ENCODE measurements at regions not wholly inside any gene's neighbourhood (a gene's known extent, or its start where the extent isn't known, plus 50 kb on each side); places are given as distances from the start of the nearest gene placed in this dataset.

DNA sequence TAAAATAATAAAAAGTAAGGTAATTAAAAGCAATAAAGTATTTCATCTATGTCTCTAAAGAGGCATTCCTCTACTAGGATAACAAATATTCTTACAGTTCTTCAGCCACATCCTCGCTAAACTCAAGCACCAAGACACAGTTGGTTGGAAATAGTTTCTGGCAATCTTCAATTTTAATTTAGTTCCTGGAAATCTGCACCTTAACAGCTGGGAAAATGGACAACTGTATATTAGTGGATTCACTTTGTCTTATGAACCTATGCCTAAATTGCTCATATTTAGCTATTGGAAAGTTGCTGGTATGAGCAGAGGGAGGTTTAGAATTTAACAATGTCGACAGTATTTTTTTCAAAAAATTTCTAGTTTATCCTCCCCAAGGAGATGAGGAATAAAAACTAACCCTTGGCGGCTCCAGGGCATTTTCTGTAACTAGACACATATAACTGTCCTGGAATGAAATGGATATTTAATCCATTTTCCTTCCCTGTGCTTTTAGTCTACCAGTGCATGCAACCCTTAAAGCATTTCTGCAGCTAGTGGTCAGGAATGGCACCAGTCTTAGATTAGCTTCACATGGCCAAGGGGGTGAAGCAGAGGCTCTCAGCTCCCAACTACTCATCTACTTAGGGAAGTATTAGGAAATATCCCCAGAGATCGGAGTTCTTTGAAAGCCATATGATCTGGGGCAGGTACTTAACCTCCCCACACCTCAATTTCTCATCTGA is 290.0 kb upstream of the THBS1 start:
- no peak overlapping the region for H3K9ac ChIP-seq (ENCODE audit: low read length)
- Mint-ChIP-seq H3K4me1 (ENCODE audit: low read depth, unreplicated experiment) (peaks cover 27% of the 10 kb centered on the region), H3K9me3 (ENCODE audit: unreplicated experiment) (peaks cover 2% of the 10 kb centered on the region), H3K36me3 (ENCODE audit: low read depth, unreplicated experiment) (no peaks in the 10 kb centered on the region), H3K27me3 (ENCODE audit: low read depth, unreplicated experiment) (no peaks in the 10 kb centered on the region), H3K27ac (ENCODE audit: unreplicated experiment) (no peak overlapping the region), H3K4me3 (ENCODE audit: unreplicated experiment) (no peak overlapping the region)
- FAIRE-seq (no peak), DNase-seq (ENCODE audit: low read depth) (no peak)
- TF ChIP-seq, protein P1, sequence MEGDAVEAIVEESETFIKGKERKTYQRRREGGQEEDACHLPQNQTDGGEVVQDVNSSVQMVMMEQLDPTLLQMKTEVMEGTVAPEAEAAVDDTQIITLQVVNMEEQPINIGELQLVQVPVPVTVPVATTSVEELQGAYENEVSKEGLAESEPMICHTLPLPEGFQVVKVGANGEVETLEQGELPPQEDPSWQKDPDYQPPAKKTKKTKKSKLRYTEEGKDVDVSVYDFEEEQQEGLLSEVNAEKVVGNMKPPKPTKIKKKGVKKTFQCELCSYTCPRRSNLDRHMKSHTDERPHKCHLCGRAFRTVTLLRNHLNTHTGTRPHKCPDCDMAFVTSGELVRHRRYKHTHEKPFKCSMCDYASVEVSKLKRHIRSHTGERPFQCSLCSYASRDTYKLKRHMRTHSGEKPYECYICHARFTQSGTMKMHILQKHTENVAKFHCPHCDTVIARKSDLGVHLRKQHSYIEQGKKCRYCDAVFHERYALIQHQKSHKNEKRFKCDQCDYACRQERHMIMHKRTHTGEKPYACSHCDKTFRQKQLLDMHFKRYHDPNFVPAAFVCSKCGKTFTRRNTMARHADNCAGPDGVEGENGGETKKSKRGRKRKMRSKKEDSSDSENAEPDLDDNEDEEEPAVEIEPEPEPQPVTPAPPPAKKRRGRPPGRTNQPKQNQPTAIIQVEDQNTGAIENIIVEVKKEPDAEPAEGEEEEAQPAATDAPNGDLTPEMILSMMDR (IDR thresholded peaks at IDR 0.05; ENCODE audit: insufficient read depth, low read depth, low read length) = no peak
- no peak for TF ChIP-seq EZH2 (IDR thresholded peaks at IDR 0.05; ENCODE audit: insufficient read depth, low read length)
- H2AFZ ChIP-seq (ENCODE audit: low read depth, low read length) = no peak overlapping the region
- peaks cover 13% of the 10 kb centered on the region for H3K4me1 ChIP-seq (ENCODE audit: insufficient read depth, low read length)
- H3K4me2 ChIP-seq (ENCODE audit: low read length) = no peak overlapping the region
- H3K79me2 ChIP-seq (ENCODE audit: insufficient read depth, low read length) = no peaks in the 10 kb centered on the region
- H3K9me3 ChIP-seq (ENCODE audit: insufficient read depth, low read depth, low read length) = no peaks in the 10 kb centered on the region
- H3K4me3 ChIP-seq (ENCODE audit: insufficient read depth, low read depth, low read length) = no peak overlapping the region
- H4K20me1 ChIP-seq (ENCODE audit: insufficient read depth, low read length) = no peaks in the 10 kb centered on the region
- H3K36me3 ChIP-seq (ENCODE audit: insufficient read depth, low read length) = no peaks in the 10 kb centered on the region
- no peaks in the 10 kb centered on the region for H3K27me3 ChIP-seq (ENCODE audit: insufficient read depth, low read length)
- H3K27ac ChIP-seq (ENCODE audit: low read depth, low read length) = no peak overlapping the region

DNA sequence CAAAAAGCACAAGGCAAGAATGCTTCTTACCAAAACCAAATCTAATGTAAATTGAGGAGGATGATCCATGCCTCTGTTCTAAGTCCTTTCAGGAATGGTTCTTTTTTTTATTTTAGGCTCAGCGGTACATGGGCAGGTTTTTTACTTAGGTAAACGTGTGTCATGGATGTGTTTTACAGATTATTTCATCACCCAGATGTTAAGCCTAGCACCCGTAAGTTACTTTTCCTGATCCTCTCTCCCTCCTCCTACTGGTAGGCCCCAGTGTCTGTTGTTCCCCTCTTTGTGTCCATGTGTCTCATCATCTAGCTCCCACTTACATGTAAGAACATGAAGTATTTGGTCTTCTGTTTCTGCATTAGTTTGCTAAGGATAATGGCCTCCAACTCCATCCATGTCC is 289.2 kb upstream of the THBS1 start:
- Histone ChIP-seq H4K20me1 (ENCODE audit: insufficient read depth, low read length) (no peaks in the 10 kb centered on the region), H3K9me3 (ENCODE audit: insufficient read depth, low read depth, low read length) (no peaks in the 10 kb centered on the region), H2AFZ (ENCODE audit: low read depth, low read length) (no peak overlapping the region), H3K4me1 (ENCODE audit: insufficient read depth, low read length) (peaks cover 13% of the 10 kb centered on the region), H3K9ac (ENCODE audit: low read length) (no peak overlapping the region), H3K79me2 (ENCODE audit: insufficient read depth, low read length) (no peaks in the 10 kb centered on the region), H3K4me2 (ENCODE audit: low read length) (no peak overlapping the region), H3K27ac (ENCODE audit: low read depth, low read length) (no peak overlapping the region), H3K27me3 (ENCODE audit: insufficient read depth, low read length) (no peaks in the 10 kb centered on the region), H3K36me3 (ENCODE audit: insufficient read depth, low read length) (no peaks in the 10 kb centered on the region), H3K4me3 (ENCODE audit: insufficient read depth, low read depth, low read length) (no peak overlapping the region)
- FAIRE-seq (no peak), DNase-seq (ENCODE audit: low read depth) (no peak)
- no peak overlapping the region for H3K4me3 Mint-ChIP-seq (ENCODE audit: unreplicated experiment)
- no peaks in the 10 kb centered on the region for H3K27me3 Mint-ChIP-seq (ENCODE audit: low read depth, unreplicated experiment)
- no peaks in the 10 kb centered on the region for H3K36me3 Mint-ChIP-seq (ENCODE audit: low read depth, unreplicated experiment)
- no peak for TF ChIP-seq EZH2 (IDR thresholded peaks at IDR 0.05; ENCODE audit: insufficient read depth, low read length)
- TF ChIP-seq, protein P1 (IDR thresholded peaks at IDR 0.05; ENCODE audit: insufficient read depth, low read depth, low read length) = no peak
- no peak overlapping the region for H3K27ac Mint-ChIP-seq (ENCODE audit: unreplicated experiment)
- H3K9me3 Mint-ChIP-seq (ENCODE audit: unreplicated experiment) = peaks cover 2% of the 10 kb centered on the region
- peaks cover 19% of the 10 kb centered on the region for H3K4me1 Mint-ChIP-seq (ENCODE audit: low read depth, unreplicated experiment)

DNA sequence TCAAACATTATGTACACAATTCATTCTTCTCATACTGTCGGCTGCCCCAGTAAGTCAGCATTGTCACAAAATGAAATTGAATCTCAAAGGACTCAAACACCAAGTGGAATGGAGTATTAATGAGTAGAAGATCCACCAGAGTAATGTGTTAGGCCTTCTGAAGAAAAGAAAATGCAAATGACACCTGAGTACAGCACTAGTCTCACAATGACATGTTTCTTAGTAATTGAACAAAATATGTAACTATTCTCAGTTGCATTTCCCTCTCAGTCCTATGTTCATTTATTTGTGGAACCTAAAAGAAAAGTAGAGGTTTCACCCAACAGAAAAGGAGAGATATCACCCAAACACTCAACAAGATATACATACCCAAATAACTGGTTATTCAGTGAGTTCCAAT is 283.9 kb upstream of the THBS1 start:
- no peaks in the 10 kb centered on the region for H3K79me2 ChIP-seq (ENCODE audit: insufficient read depth, low read length)
- Mint-ChIP-seq H3K27me3 (ENCODE audit: low read depth, unreplicated experiment) (no peaks in the 10 kb centered on the region), H3K36me3 (ENCODE audit: low read depth, unreplicated experiment) (no peaks in the 10 kb centered on the region), H3K27ac (ENCODE audit: unreplicated experiment) (no peak overlapping the region), H3K4me3 (ENCODE audit: unreplicated experiment) (no peak overlapping the region), H3K4me1 (ENCODE audit: low read depth, unreplicated experiment) (peaks cover 40% of the 10 kb centered on the region), H3K9me3 (ENCODE audit: unreplicated experiment) (peaks cover 2% of the 10 kb centered on the region)
- TF ChIP-seq, protein P1 (IDR thresholded peaks at IDR 0.05; ENCODE audit: insufficient read depth, low read depth, low read length) = no peak
- TF ChIP-seq EZH2 (IDR thresholded peaks at IDR 0.05; ENCODE audit: insufficient read depth, low read length) = no peak
- DNase-seq (ENCODE audit: low read depth) (no peak), FAIRE-seq (no peak)
- H3K9ac ChIP-seq (ENCODE audit: low read length) = no peak overlapping the region
- H3K9me3 ChIP-seq (ENCODE audit: insufficient read depth, low read depth, low read length) = no peaks in the 10 kb centered on the region
- H3K4me3 ChIP-seq (ENCODE audit: insufficient read depth, low read depth, low read length) = no peak overlapping the region
- no peak overlapping the region for H3K4me2 ChIP-seq (ENCODE audit: low read length)
- no peaks in the 10 kb centered on the region for H3K27me3 ChIP-seq (ENCODE audit: insufficient read depth, low read length)
- H2AFZ ChIP-seq (ENCODE audit: low read depth, low read length) = no peak overlapping the region
- no peaks in the 10 kb centered on the region for H4K20me1 ChIP-seq (ENCODE audit: insufficient read depth, low read length)
- no peaks in the 10 kb centered on the region for H3K36me3 ChIP-seq (ENCODE audit: insufficient read depth, low read length)
- H3K4me1 ChIP-seq (ENCODE audit: insufficient read depth, low read length) = peaks cover 22% of the 10 kb centered on the region
- H3K27ac ChIP-seq (ENCODE audit: low read depth, low read length) = no peak overlapping the region
